Mammary epithelial cell (primary cell): ENCODE measurements at regions not wholly inside any gene's neighbourhood (a gene's known extent, or its start where the extent isn't known, plus 50 kb on each side); places are given as distances from the start of the nearest gene placed in this dataset.

ENCODE experiments used
- EZH2 ChIP-seq: IDR thresholded peaks from 2 replicates; pipeline ENCODE4 v1.6.1; 2012; ENCODE audit warnings: low read length, inconsistent platforms, borderline replicate concordance
- TF ChIP-seq, protein P1 (sequence below), 2 donors: IDR thresholded peaks in 1 of 2; conservative IDR thresholded peaks in 1 of 2; 2 replicates each; pipeline ENCODE4 v1.5.1; 2011 to 2012; ENCODE audit warnings: inconsistent platforms in 2 of 2, low read length in 2 of 2, mild to moderate bottlenecking in 2 of 2, control low read depth in 1 of 2, low read depth in 1 of 2; ENCODE audit not compliant: insufficient read depth in 1 of 2; ENCODE audit errors: extremely low read depth in 1 of 2

DNA sequence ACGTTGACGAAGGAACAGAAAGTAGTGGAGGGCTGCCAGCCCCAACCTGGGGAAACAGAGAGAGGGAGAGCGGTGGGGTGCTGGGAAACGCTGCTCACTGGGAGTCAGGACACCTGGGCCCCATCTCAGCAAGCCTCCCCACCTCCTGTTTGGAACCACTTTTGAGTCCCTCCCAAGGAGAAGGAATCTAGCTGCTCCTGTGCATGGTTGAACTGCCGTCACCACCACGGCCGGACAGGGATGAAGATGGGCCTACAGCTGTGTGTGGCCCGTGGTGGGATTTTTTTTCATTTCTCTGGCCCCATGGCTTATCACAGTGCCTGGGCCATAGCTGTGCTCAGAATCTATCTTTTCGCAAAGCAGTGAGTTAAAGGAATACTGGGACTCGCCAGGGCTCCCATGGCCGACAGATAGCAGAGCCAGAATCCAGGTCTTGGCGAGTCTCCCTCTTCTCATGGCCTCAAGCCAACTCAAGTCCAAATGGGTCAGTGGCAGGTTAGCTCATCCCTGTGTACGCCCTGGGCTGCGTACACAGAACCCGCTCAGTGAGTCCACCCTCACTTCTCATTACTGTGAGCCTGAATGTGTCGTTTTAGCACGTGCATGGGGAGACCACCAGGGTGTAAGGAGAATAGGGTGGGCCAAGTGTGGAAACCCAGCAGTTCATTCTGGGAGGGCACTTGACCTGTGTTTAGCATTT, 271.2 kb downstream of the FAM43A start:
- TF ChIP-seq, protein P1, sequence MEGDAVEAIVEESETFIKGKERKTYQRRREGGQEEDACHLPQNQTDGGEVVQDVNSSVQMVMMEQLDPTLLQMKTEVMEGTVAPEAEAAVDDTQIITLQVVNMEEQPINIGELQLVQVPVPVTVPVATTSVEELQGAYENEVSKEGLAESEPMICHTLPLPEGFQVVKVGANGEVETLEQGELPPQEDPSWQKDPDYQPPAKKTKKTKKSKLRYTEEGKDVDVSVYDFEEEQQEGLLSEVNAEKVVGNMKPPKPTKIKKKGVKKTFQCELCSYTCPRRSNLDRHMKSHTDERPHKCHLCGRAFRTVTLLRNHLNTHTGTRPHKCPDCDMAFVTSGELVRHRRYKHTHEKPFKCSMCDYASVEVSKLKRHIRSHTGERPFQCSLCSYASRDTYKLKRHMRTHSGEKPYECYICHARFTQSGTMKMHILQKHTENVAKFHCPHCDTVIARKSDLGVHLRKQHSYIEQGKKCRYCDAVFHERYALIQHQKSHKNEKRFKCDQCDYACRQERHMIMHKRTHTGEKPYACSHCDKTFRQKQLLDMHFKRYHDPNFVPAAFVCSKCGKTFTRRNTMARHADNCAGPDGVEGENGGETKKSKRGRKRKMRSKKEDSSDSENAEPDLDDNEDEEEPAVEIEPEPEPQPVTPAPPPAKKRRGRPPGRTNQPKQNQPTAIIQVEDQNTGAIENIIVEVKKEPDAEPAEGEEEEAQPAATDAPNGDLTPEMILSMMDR (conservative IDR thresholded peaks at IDR 0.05 in 1 of 2, IDR thresholded peaks at IDR 0.05 in 1 of 2; ENCODE audit: extremely low read depth in 1 of 2, insufficient read depth in 1 of 2, low read depth in 1 of 2, low read length in 2 of 2) = no peak
- no peak for TF ChIP-seq EZH2
